Endothelial cell of umbilical vein (primary cell): ENCODE measurements at regions not wholly inside any gene's neighbourhood (a gene's known extent, or its start where the extent isn't known, plus 50 kb on each side); places are given as distances from the start of the nearest gene placed in this dataset.
A peak's percentile ranks its signal among the peaks of the same experiment; 100 is the strongest.

ENCODE experiments used
- BruUV-seq: library from RNA; stranded (reverse); fragments of 400-500 nt; replicated peaks from 2 replicates; lab custom pipeline; 2021; lab: Mats Ljungman, UMichigan
- CTCF ChIA-PET: fragments of 300-600, 350-600 bp; sonication (Branson Sonifier 250); formaldehyde crosslinking; loops from one replicate; lab custom pipeline; 2021; ENCODE audit warnings: antibody characterized with exemption, inconsistent platforms; lab: Charles Lee
- POLR2A ChIA-PET: fragments of 300-600, 350-600 bp; sonication (Branson Sonifier 250); formaldehyde crosslinking; loops from one replicate; lab custom pipeline; 2021; ENCODE audit warnings: antibody characterized with exemption, inconsistent platforms; lab: Charles Lee
- DNase-seq: peaks from one replicate; pipeline ENCODE4 v3.0.0-alpha.2; 2011; ENCODE audit warnings: low read depth, low spot score
- FAIRE-seq: peaks from 2 replicates; lab custom pipeline; 2011; peaks lifted over from hg19 to GRCh38; lab: Jason Lieb, UNC
- H2AFZ ChIP-seq: 2 replicates; pipeline ENCODE4 v1.6.0; 2012; ENCODE audit warnings: low read depth, low read length, control low read depth, inconsistent platforms
- H3K27ac ChIP-seq: 2 replicates; pipeline ENCODE4 v1.5.1; 2011; ENCODE audit warnings: low read depth, mild to moderate bottlenecking, control low read depth, low read length, moderate library complexity; ENCODE audit not compliant: insufficient read depth
- H3K27me3 ChIP-seq, 2 experiments: 2 replicates each; pipeline versions ENCODE4 v1.6.0 to v1.6.1; 2011; ENCODE audit warnings: low read length in 2 of 2, mixed read lengths in 1 of 2; ENCODE audit not compliant: control insufficient read depth in 2 of 2, insufficient read depth in 2 of 2
- H3K36me3 ChIP-seq, 2 experiments: 2 replicates in 1 of 2; 3 replicates in 1 of 2; pipeline ENCODE4 v1.5.1; 2011; ENCODE audit warnings: low read length in 2 of 2, mild to moderate bottlenecking in 1 of 2, moderate library complexity in 1 of 2; ENCODE audit not compliant: control insufficient read depth in 2 of 2, insufficient read depth in 2 of 2; ENCODE audit errors: extremely low read depth in 1 of 2
- H3K4me1 ChIP-seq: 3 replicates; pipeline ENCODE4 v1.5.1; 2011; ENCODE audit warnings: mild to moderate bottlenecking, low read length; ENCODE audit not compliant: control insufficient read depth, insufficient read depth; ENCODE audit errors: extremely low read depth
- H3K4me2 ChIP-seq: 2 replicates; pipeline ENCODE4 v1.6.1; 2011; ENCODE audit warnings: low read length, control low read depth, mixed read lengths; ENCODE audit not compliant: insufficient read depth
- H3K4me3 ChIP-seq, 3 experiments: fragments of 200-600 bp in 1 of 3; sonication (generic), shearing (Covaris generic) in 1 of 3; replicated peaks in 1 of 3; 2 replicates each; pipeline ENCODE4 v1.5.1; 2011 to 2016; ENCODE audit warnings: control low read depth in 3 of 3, low read length in 3 of 3, mild to moderate bottlenecking in 2 of 3, inconsistent platforms in 1 of 3, low read depth in 1 of 3, moderate library complexity in 1 of 3; ENCODE audit not compliant: insufficient read depth in 1 of 3
- H3K79me2 ChIP-seq: 2 replicates; pipeline ENCODE4 v1.6.0; 2012; ENCODE audit warnings: low read length, inconsistent platforms; ENCODE audit not compliant: control insufficient read depth, insufficient read depth
- H3K9ac ChIP-seq: replicated peaks from 2 replicates; pipeline ENCODE3; 2011; ENCODE audit warnings: low read length, control low read depth; ENCODE audit not compliant: insufficient read depth; ENCODE audit errors: extremely low read depth
- H3K9me1 ChIP-seq: replicated peaks from 3 replicates; pipeline ENCODE4 v1.6.0; 2011; ENCODE audit warnings: mild to moderate bottlenecking, low read length; ENCODE audit not compliant: control insufficient read depth, insufficient read depth; ENCODE audit errors: extremely low read depth
- H3K9me3 ChIP-seq: replicated peaks from 2 replicates; pipeline ENCODE4 v1.5.1; 2012; ENCODE audit warnings: low read length, inconsistent platforms; ENCODE audit not compliant: control insufficient read depth, insufficient read depth
- H4K20me1 ChIP-seq: replicated peaks from 2 replicates; pipeline ENCODE3; 2011; ENCODE audit warnings: mild to moderate bottlenecking, low read length; ENCODE audit not compliant: control insufficient read depth, insufficient read depth; ENCODE audit errors: extremely low read depth
- CTCF ChIP-seq, 2 donors: IDR thresholded peaks; 1 replicate in 1 of 2; 2 replicates in 1 of 2; pipeline ENCODE4 v1.5.1; 2011; ENCODE audit warnings: low read length in 2 of 2, mild to moderate bottlenecking in 2 of 2, moderate library complexity in 2 of 2, control low read depth in 1 of 2, inconsistent platforms in 1 of 2, low read depth in 1 of 2; ENCODE audit not compliant: insufficient read depth in 1 of 2; ENCODE audit errors: extremely low read depth in 1 of 2
- EZH2 ChIP-seq: IDR thresholded peaks from 2 replicates; pipeline ENCODE4 v1.6.1; 2012; ENCODE audit warnings: borderline replicate concordance, low read depth, mild to moderate bottlenecking, moderate library complexity, low read length, inconsistent platforms; ENCODE audit not compliant: severe bottlenecking
- FOS ChIP-seq: IDR thresholded peaks from 2 replicates; pipeline ENCODE4 v1.6.1; 2011; ENCODE audit warnings: mild to moderate bottlenecking, low read length, moderate library complexity, borderline replicate concordance; ENCODE audit not compliant: insufficient read depth
- GATA2 ChIP-seq: IDR thresholded peaks from 2 replicates; pipeline ENCODE4 v1.7.0; 2011; ENCODE audit warnings: low read depth, mild to moderate bottlenecking, moderate library complexity, mixed read lengths, low read length; ENCODE audit not compliant: insufficient read length, insufficient read depth
- JUN ChIP-seq: IDR thresholded peaks from 2 replicates; pipeline ENCODE4 v1.6.1; 2011; ENCODE audit warnings: borderline replicate concordance, low read depth; ENCODE audit not compliant: insufficient read length, insufficient read depth
- MAX ChIP-seq: IDR thresholded peaks from 2 replicates; pipeline ENCODE4 v1.6.1; 2011; ENCODE audit not compliant: insufficient read depth, insufficient read length
- MYC ChIP-seq: IDR thresholded peaks from one replicate; pipeline ENCODE4 v1.6.1; 2011; ENCODE audit warnings: mild to moderate bottlenecking, low read depth, low read length
- POLR2A ChIP-seq: IDR thresholded peaks from 2 replicates; pipeline ENCODE4 v1.6.1; 2012; ENCODE audit warnings: low read depth, mild to moderate bottlenecking, control low read depth, low read length
- POLR2AphosphoS5 ChIP-seq: IDR thresholded peaks from 2 replicates; pipeline ENCODE4 v1.6.1; 2012; ENCODE audit warnings: low read depth, mild to moderate bottlenecking, control low read depth, low read length, moderate library complexity; ENCODE audit not compliant: insufficient read depth
- dilution Hi-C: fragments of 300-500 bp; cut with MboI; formaldehyde crosslinking; loops from one replicate; pipeline ENCODE4 v1.15.0; 2019; ENCODE audit warnings: low sequenced_read_pairs; ENCODE audit not compliant: extremely low pct_ligation_motif_present
- intact Hi-C: fragments of 100-400 bp; cut with micrococcal nuclease; formaldehyde crosslinking; loops from one replicate; pipeline ENCODE4 v1.10.0; 2022

GRCh38 chr6:110529907-110530306 lies 53.5 kb upstream of the SLC22A16 start:
- Histone ChIP-seq H3K9ac (no peak overlapping the region), H3K4me2 (peak overlapping the region; percentile 70), H3K9me1 (no peaks in the 10 kb centered on the region), H3K27ac (no peak overlapping the region), H2AFZ (no peak overlapping the region), H3K9me3 (no peaks in the 10 kb centered on the region), H3K36me3 (no peaks in the 10 kb centered on the region), H4K20me1 (no peaks in the 10 kb centered on the region), H3K4me1 (peaks cover 27% of the 10 kb centered on the region), H3K27me3 (peaks cover 40 to 46% of the 10 kb centered on the region in 2 experiments), H3K4me3 (no peak overlapping the region), H3K79me2 (no peaks in the 10 kb centered on the region)
- dilution Hi-C loops, result no loop called here
- TF ChIP-seq POLR2AphosphoS5, result no peak
- TF ChIP-seq EZH2, result no peak
- no peak for TF ChIP-seq GATA2
- ChIA-PET POLR2A (no interaction called here), CTCF (interaction anchor here (0.8 to 2.0 kb wide), 2 partner anchors 152 to 468 kb away, joined by 3 to 14 read pairs; no protein-coding TSS in a partner anchor)
- FAIRE-seq, result no peak
- intact Hi-C loops, result loop anchor here (5.0 kb wide), 3 partner anchors 73 to 727 kb away; a partner anchor contains a TSS
- no TSS peak for BruUV-seq
- no peak for DNase-seq

GRCh38 chr6:110529355-110529754 lies 52.9 kb upstream of the SLC22A16 start:
- no peaks in the 10 kb centered on the region for H3K36me3 ChIP-seq
- H3K4me2 ChIP-seq, result peak overlapping the region; percentile 70
- H3K27me3 ChIP-seq, result peaks cover 35 to 40% of the 10 kb centered on the region in 2 experiments
- no peaks in the 10 kb centered on the region for H4K20me1 ChIP-seq
- H3K27ac ChIP-seq, result peak overlapping the region; percentile 54
- H3K4me3 ChIP-seq, result no peak overlapping the region
- H3K9me1 ChIP-seq, result no peaks in the 10 kb centered on the region
- dilution Hi-C loops, result no loop called here
- TF ChIP-seq POLR2AphosphoS5 (peak; percentile 25), JUN (peak; percentile 40), POLR2A (no peak), FOS (peak; percentile 28), MYC (no peak), MAX (peak; percentile 29), CTCF (IDR thresholded peaks at IDR 0.05; ENCODE audit: extremely low read depth in 1 of 2, insufficient read depth in 1 of 2, low read depth in 1 of 2, low read length in 2 of 2) (no peak)
- H3K4me1 ChIP-seq, result peaks cover 27% of the 10 kb centered on the region
- intact Hi-C loops, result loop anchor here (5.0 kb wide), 3 partner anchors 72 to 728 kb away; a partner anchor contains a TSS
- ChIA-PET CTCF (interaction anchor here (0.8 to 2.0 kb wide), 4 partner anchors 133 to 469 kb away, joined by 3 to 14 read pairs (median 3); no protein-coding TSS in a partner anchor), POLR2A (no interaction called here)
- no peaks in the 10 kb centered on the region for H3K9me3 ChIP-seq
- BruUV-seq, result no TSS peak
- no peak overlapping the region for H3K9ac ChIP-seq
- H3K79me2 ChIP-seq, result no peaks in the 10 kb centered on the region
- FAIRE-seq, result peak; percentile 73
- DNase-seq, result peak; percentile 52
- no peak overlapping the region for H2AFZ ChIP-seq
